Right lobe of liver (tissue), 4 donors: ENCODE measurements at regions not wholly inside any gene's neighbourhood (a gene's known extent, or its start where the extent isn't known, plus 50 kb on each side); places are given as distances from the start of the nearest gene placed in this dataset.

Experiments used
- CTCF ChIP-seq, 4 donors: fragments of 200-600 bp in 3 of 4; fragments of 450-650 bp in 1 of 4; IDR thresholded peaks; one replicate each; pipeline versions ENCODE4 v1.5.1 to v1.8.0; 2016 to 2022; ENCODE audit warnings: antibody characterized with exemption in 4 of 4, mild to moderate bottlenecking in 2 of 4
- POLR2A ChIP-seq: fragments of 450-650 bp; IDR thresholded peaks from one replicate; pipeline ENCODE4 v1.6.1; 2017; ENCODE audit warnings: antibody characterized with exemption, mild to moderate bottlenecking
- donor health status: DM: no; HTN: no; CAD: no.
- donor health status: DM: no; HTN: no; CAD: no.
- donor health status: DM: no; HTN: yes; CAD: no.

- TF ChIP-seq CTCF (IDR thresholded peaks at IDR 0.05) (no peak), POLR2A (no peak)
These were observed 356.0 kb upstream of the ISL1 start for GRCh38 chr5:51027271-51027670.
